ENCODE measurements at regions not wholly inside any gene's neighbourhood (a gene's known extent, or its start where the extent isn't known, plus 50 kb on each side); places are given as distances from the start of the nearest gene placed in this dataset.

GRCh38 chr1:232457595-232457994 is 172.3 kb downstream of the SIPA1L2 start:
- TF ChIP-seq MAX (IDR thresholded peaks at IDR 0.05; ENCODE audit: insufficient read depth, insufficient read length): no peak
- TF ChIP-seq, protein P1, sequence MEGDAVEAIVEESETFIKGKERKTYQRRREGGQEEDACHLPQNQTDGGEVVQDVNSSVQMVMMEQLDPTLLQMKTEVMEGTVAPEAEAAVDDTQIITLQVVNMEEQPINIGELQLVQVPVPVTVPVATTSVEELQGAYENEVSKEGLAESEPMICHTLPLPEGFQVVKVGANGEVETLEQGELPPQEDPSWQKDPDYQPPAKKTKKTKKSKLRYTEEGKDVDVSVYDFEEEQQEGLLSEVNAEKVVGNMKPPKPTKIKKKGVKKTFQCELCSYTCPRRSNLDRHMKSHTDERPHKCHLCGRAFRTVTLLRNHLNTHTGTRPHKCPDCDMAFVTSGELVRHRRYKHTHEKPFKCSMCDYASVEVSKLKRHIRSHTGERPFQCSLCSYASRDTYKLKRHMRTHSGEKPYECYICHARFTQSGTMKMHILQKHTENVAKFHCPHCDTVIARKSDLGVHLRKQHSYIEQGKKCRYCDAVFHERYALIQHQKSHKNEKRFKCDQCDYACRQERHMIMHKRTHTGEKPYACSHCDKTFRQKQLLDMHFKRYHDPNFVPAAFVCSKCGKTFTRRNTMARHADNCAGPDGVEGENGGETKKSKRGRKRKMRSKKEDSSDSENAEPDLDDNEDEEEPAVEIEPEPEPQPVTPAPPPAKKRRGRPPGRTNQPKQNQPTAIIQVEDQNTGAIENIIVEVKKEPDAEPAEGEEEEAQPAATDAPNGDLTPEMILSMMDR (IDR thresholded peaks at IDR 0.05; ENCODE audit: extremely low read depth in 1 of 2, insufficient read depth in 1 of 2, low read depth in 1 of 2, low read length in 2 of 2): no peak

Data from endothelial cell of umbilical vein (primary cell).